Heart right ventricle (tissue), 16 donors: ENCODE measurements at regions not wholly inside any gene's neighbourhood (a gene's known extent, or its start where the extent isn't known, plus 50 kb on each side); places are given as distances from the start of the nearest gene placed in this dataset.
"Not testable (repeated sequence)": the region's sequence is repeated elsewhere in the genome, so short reads cannot be mapped to it uniquely, and the experiment has no call there.

Experiments
- ATAC-seq, 8 donors: fragments of 200-7000 bp; cut with Tn5 transposase; one replicate each; pipeline ENCODE4 v1.9.1; 2020; ENCODE audit warnings: mild to moderate bottlenecking in 8 of 8, moderate library complexity in 8 of 8, moderate number of reproducible peaks in 1 of 8
- DNase-seq, 2 donors: peaks; one replicate each; pipeline ENCODE4 v3.0.0-alpha.2; 2020
- H3K27ac ChIP-seq, 10 donors: fragments of 200-600 bp; sonication (generic) in 2 of 10; one replicate each; pipeline versions ENCODE4 v1.5.0 to v1.8.0; 2020 to 2022; ENCODE audit warnings: mild to moderate bottlenecking in 3 of 10
- H3K27me3 ChIP-seq, 7 donors: fragments of 200-600 bp; one replicate each; pipeline ENCODE4 v1.8.0; 2021 to 2022; ENCODE audit warnings: mild to moderate bottlenecking in 2 of 7
- H3K36me3 ChIP-seq, 9 donors: fragments of 200-600 bp; sonication (generic) in 1 of 9; one replicate each; pipeline versions ENCODE4 v1.5.0 to v1.8.0; 2020 to 2022; ENCODE audit warnings: mild to moderate bottlenecking in 2 of 9
- H3K4me1 ChIP-seq, 9 donors: fragments of 200-600 bp; sonication (generic) in 1 of 9; one replicate each; pipeline versions ENCODE4 v1.5.0 to v1.8.0; 2020 to 2022; ENCODE audit warnings: mild to moderate bottlenecking in 4 of 9
- H3K4me3 ChIP-seq, 10 donors: fragments of 200-600 bp; sonication (generic) in 2 of 10; one replicate each; pipeline versions ENCODE4 v1.5.0 to v1.8.0; 2020 to 2022; ENCODE audit warnings: mild to moderate bottlenecking in 7 of 10, moderate library complexity in 2 of 10
- H3K9me3 ChIP-seq, 11 donors: fragments of 200-600 bp in 10 of 11; sonication (generic) in 2 of 11; one replicate each; pipeline versions ENCODE4 v1.5.0 to v1.8.0; 2013 to 2022; ENCODE audit warnings: mild to moderate bottlenecking in 2 of 11, control low read depth in 1 of 11, moderate library complexity in 1 of 11
- WGBS, 2 donors: extraction: QIAGEN DNeasy Blood & Tissue Kit; methylation state at CpG; one replicate each; pipeline ENCODE4 v1.1.7; 2013; ENCODE audit warnings: inconsistent platforms in 1 of 2; 5-methylcytosine and 5-hydroxymethylcytosine counted together
- intact Hi-C, 10 donors: fragments of 100-400 bp; cut with DNase I; formaldehyde crosslinking; loops; one replicate each; pipeline versions ENCODE4 v1.11.1 to v1.14.2; 2022
- TF ChIP-seq, protein P1 (sequence below), 9 donors: fragments of 200-600 bp; sonication (generic) in 2 of 9; IDR thresholded peaks; one replicate each; pipeline versions ENCODE4 v1.5.0 to v1.8.0; 2021 to 2022; ENCODE audit warnings: antibody characterized with exemption in 9 of 9, mild to moderate bottlenecking in 5 of 9, moderate library complexity in 1 of 9
- donor health status: Arrhythmogenic right ventricular cardiomyopathy.
- donor health status: ischemic (EF 13 %, LVEDD 7.1; RV severe dilation, severe dysfunction).
- donor health status: healthy with polysubstance abuse.
- donor health status: DM: no; HTN: yes; CAD: no.
- donor health status: DM: no; HTN: no; CAD: no.
- donor health status: ischemic (EF 25% LVEDD 6.9; RV normal size, moderate dysfunction).
- donor health status: ischemic (EF 25% LVEDD 5.7; RV mildly dilated, moderate dysfunction).
- donor health status: healthy.
- donor health status: DM: yes; HTN: yes; CAD: no.
- donor health status: Ischemic cardiomyopathy.
- donor health status: ischemic (EF 35%, LVEDD 5.7; RV mildly dilated, moderate dysfunction).
- donor health status: nonischemic (EF 11% LVEDD 7.7; RV severe dilation, severe dysfunction).
- donor health status: DM: yes; HTN: yes; CAD: no.
- donor health status: PGD.
- donor health status: ischemic (EF 29% LVEDD 5.4; RV normal size, mild dysfunction).
- donor health status: nonischemic (EF 23%, LVEDD 6.1; RV moderate dilation, normal function).

DNA sequence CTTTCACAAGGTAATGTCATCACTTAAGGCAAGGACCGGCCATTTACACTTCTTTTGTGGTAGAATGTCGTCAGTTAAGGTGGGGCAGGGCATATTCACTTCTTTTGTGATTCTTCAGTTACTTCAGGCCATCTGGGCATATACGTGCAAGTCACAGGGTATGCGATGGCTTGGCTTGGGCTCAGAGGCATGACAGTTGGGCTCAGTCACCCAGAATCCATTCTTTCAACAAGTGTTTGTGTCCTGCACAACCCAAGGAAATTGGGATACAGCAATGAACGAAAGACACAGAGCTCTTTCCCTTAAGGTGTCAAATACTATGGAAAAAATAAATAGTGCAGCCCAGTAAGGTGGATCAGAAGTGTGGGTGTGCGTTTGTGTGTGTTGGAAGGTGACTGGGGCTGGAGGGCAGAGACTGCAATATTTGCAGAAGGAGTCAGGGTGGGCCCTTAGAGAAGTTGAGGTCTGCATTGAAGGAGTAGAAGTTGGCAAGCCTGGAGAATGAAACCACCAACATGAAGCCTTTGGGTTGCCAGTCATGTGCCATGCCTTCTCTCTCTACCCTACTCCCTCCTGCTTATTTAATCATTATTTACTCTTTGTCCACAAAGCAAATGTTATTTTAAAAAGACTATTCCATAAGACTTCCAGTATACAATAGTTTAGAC is 222.8 kb upstream of the PRKCQ start:
- Histone ChIP-seq H3K9me3 (no peaks in the 10 kb centered on the region), H3K27ac (no peak overlapping the region), H3K4me1 (no peaks in the 10 kb centered on the region), H3K36me3 (no peaks in the 10 kb centered on the region), H3K4me3 (no peak overlapping the region), H3K27me3 (no peaks in the 10 kb centered on the region)
- intact Hi-C loops: no loop called here
- TF ChIP-seq, protein P1, sequence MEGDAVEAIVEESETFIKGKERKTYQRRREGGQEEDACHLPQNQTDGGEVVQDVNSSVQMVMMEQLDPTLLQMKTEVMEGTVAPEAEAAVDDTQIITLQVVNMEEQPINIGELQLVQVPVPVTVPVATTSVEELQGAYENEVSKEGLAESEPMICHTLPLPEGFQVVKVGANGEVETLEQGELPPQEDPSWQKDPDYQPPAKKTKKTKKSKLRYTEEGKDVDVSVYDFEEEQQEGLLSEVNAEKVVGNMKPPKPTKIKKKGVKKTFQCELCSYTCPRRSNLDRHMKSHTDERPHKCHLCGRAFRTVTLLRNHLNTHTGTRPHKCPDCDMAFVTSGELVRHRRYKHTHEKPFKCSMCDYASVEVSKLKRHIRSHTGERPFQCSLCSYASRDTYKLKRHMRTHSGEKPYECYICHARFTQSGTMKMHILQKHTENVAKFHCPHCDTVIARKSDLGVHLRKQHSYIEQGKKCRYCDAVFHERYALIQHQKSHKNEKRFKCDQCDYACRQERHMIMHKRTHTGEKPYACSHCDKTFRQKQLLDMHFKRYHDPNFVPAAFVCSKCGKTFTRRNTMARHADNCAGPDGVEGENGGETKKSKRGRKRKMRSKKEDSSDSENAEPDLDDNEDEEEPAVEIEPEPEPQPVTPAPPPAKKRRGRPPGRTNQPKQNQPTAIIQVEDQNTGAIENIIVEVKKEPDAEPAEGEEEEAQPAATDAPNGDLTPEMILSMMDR (IDR thresholded peaks at IDR 0.05): no peak
- ATAC-seq (no peak), DNase-seq (no peak)
- 65 to 74% methylated on average over 6 of the region's 6 CpGs for WGBS, 2 donors

DNA sequence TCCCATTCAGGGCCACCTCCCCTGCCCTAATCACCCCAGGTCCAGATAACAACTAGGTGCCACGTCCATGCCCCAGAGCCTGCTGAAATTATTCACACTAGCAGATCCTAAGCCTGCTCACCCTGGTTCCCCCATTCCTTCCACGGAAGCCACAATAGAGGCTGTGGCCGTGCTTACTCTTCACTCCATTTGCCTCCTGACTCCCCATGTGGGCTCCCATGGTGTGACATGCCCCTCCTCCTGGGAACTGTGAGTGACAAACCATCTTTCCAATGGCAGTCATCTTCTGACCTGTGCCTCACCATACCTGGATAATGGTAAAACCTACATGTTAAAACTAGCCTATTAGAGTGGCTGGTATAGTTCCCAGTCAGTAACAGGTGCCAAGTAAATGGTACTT is 216.2 kb upstream of the PRKCQ start:
- intact Hi-C loops: no loop called here
- peaks cover 0 to 3% (median 0%) of the 10 kb centered on the region in 7 donors for H3K27me3 ChIP-seq
- TF ChIP-seq, protein P1 (IDR thresholded peaks at IDR 0.05): no peak
- DNase-seq (no peak), ATAC-seq (no peak)
- H3K4me3 ChIP-seq: no peak overlapping the region
- no peaks in the 10 kb centered on the region for H3K4me1 ChIP-seq
- H3K27ac ChIP-seq: no peak overlapping the region
- WGBS, 2 donors: 81 to 84% methylated on average over 3 of the region's 3 CpGs
- no peaks in the 10 kb centered on the region for H3K36me3 ChIP-seq
- no peaks in the 10 kb centered on the region for H3K9me3 ChIP-seq

DNA sequence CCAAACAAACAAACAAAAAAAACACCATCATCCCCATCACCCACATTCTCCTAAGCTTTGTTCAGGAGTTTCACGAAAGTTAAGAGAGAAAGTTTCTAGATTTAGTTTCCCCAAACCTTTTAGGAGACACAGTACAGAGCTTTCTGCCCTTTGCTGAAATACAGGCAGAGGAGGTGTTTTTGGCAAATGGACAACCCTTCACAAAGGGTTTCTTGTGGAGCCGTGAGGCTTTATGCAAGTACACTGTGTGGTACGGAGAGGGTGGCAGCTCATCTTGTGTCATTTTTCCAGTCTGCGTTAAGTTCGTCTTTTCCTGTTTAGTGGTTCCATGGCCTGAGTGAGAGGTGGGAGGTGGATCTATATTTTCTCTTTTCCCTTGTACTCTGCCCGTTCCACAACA is 215.5 kb upstream of the PRKCQ start:
- no peak overlapping the region for H3K4me3 ChIP-seq
- no peak for DNase-seq
- intact Hi-C loops: no loop called here
- H3K27me3 ChIP-seq: peaks cover 0 to 4% (median 0%) of the 10 kb centered on the region in 7 donors
- no peak for ATAC-seq
- H3K9me3 ChIP-seq: no peaks in the 10 kb centered on the region
- no peaks in the 10 kb centered on the region for H3K36me3 ChIP-seq
- TF ChIP-seq, protein P1 (IDR thresholded peaks at IDR 0.05): no peak
- no peaks in the 10 kb centered on the region for H3K4me1 ChIP-seq
- WGBS, 2 donors: 78 to 87% methylated on average over 6 of the region's 6 CpGs
- H3K27ac ChIP-seq: no peak overlapping the region

DNA sequence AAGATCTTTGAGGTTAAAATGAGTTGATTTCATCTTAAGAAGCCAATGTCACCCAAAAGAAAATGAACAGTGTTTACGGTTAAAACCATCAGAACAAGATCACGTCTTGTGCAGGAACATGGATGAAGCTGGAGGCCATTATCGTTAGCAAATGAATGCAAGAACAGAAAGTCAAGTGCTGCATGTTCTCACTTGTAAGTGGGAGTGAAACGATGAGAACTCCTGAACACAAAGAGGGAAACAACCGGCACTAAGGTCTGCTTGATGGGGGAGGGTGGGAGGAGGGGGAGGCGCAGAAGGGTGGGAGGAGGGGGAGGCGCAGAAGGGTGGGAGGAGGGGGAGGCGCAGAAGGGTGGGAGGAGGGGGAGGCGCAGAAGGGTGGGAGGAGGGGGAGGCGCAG is 214.8 kb upstream of the PRKCQ start:
- not testable (repeated sequence) for ATAC-seq

DNA sequence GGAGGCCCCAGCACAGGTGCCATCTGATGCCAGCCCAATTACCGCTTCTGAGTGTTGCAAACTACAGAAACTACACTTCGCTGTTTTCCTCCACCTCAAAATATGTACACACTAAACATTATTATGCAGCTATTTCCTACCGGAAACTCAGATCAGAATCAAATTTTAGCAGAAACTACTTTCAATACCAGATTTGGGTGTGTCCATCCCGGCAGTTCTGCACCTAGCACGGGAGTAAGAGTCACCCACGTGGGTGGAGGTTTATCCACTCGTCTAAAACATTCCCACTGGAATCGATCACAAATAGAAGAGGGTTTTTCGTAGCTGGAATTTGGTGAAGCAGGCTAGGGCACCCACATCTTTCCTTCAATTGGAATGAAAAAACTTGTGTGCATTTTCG is 214.4 kb upstream of the PRKCQ start:
- Histone ChIP-seq H3K4me3 (no peak overlapping the region), H3K9me3 (no peaks in the 10 kb centered on the region), H3K27ac (no peak overlapping the region), H3K4me1 (no peaks in the 10 kb centered on the region), H3K27me3 (peaks cover 0 to 6% (median 0%) of the 10 kb centered on the region in 7 donors), H3K36me3 (no peaks in the 10 kb centered on the region)
- ATAC-seq (no peak), DNase-seq (no peak)
- WGBS, 2 donors: 51 to 63% methylated on average over 10 of the region's 10 CpGs
- TF ChIP-seq, protein P1 (IDR thresholded peaks at IDR 0.05): no peak
- intact Hi-C loops: no loop called here

More for the DNA sequence above, 214.8 kb upstream of the PRKCQ start:
- H3K27me3 ChIP-seq, H3K36me3 ChIP-seq, H3K4me3 ChIP-seq, H3K9me3 ChIP-seq, H3K27ac ChIP-seq, H3K4me1 ChIP-seq, DNase-seq, intact Hi-C loops: not testable (repeated sequence)
- 29 to 31% methylated on average over 6 of the region's 10 CpGs for WGBS, 2 donors
